Astrocyte of the spinal cord (primary cell): ENCODE measurements at regions not wholly inside any gene's neighbourhood (a gene's known extent, or its start where the extent isn't known, plus 50 kb on each side); places are given as distances from the start of the nearest gene placed in this dataset.
"Not testable (repeated sequence)": the region's sequence is repeated elsewhere in the genome, so short reads cannot be mapped to it uniquely, and the experiment has no call there.

Experiments used
- DNase-seq: peaks from one replicate; pipeline ENCODE4 v3.0.0; 2011; ENCODE audit warnings: low read depth, low spot score
- H3K4me3 ChIP-seq: 2 replicates; pipeline ENCODE4 v1.5.1; 2011; ENCODE audit warnings: low read depth, mild to moderate bottlenecking, low read length, moderate library complexity
- in situ Hi-C: cut with HindIII; loops from 2 replicates; pipeline ENCODE4 v1.10.0; 2017; ENCODE audit warnings: low sequenced_read_pairs
- TF ChIP-seq, protein P1 (sequence below): IDR thresholded peaks from 2 replicates; pipeline ENCODE4 v1.5.1; 2012; ENCODE audit warnings: low read depth, mild to moderate bottlenecking, low read length, inconsistent platforms

DNA sequence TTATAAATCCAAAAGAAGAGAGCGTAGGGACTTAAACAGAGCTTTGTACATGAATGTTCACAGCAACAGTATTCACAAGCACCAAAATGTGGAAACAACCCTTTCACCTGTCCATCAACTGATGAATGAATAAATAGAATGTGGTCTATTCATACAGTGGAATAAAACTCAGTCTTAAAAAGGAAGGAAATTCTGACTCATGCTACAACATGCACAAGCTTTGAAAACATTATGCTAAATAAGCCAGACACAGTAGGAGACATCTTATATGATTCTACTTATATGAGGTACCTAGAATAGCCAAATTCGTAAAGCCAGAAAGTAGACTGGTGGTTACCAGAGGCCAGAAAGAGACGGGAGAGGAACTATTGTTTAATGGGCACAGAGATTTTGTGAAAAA, 74.3 kb downstream of the SHANK2 start:
- no peak overlapping the region for H3K4me3 ChIP-seq
- in situ Hi-C loops = no loop called here
- no peak for DNase-seq
- TF ChIP-seq, protein P1, sequence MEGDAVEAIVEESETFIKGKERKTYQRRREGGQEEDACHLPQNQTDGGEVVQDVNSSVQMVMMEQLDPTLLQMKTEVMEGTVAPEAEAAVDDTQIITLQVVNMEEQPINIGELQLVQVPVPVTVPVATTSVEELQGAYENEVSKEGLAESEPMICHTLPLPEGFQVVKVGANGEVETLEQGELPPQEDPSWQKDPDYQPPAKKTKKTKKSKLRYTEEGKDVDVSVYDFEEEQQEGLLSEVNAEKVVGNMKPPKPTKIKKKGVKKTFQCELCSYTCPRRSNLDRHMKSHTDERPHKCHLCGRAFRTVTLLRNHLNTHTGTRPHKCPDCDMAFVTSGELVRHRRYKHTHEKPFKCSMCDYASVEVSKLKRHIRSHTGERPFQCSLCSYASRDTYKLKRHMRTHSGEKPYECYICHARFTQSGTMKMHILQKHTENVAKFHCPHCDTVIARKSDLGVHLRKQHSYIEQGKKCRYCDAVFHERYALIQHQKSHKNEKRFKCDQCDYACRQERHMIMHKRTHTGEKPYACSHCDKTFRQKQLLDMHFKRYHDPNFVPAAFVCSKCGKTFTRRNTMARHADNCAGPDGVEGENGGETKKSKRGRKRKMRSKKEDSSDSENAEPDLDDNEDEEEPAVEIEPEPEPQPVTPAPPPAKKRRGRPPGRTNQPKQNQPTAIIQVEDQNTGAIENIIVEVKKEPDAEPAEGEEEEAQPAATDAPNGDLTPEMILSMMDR = no peak

DNA sequence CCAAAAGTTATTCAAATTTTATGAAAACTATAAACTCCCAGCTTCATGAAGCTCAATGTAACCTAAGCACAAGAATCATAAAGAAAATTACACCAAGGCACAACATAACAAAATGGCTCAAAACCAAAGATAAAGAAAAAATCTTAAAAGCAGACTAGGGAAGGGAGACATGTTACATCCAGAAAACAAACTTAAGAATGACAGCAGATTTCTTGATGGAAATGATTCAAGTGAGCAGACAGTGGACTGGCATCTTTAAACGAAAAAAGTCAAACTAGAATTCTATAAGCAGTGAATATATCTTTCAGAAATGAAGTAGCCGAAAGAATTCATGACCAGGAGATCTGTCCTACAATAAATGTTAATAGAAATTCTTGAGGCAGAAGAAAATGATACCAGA, 75.6 kb downstream of the SHANK2 start:
- DNase-seq = no peak
- H3K4me3 ChIP-seq = no peak overlapping the region
- in situ Hi-C loops = no loop called here
- TF ChIP-seq, protein P1 = no peak

DNA sequence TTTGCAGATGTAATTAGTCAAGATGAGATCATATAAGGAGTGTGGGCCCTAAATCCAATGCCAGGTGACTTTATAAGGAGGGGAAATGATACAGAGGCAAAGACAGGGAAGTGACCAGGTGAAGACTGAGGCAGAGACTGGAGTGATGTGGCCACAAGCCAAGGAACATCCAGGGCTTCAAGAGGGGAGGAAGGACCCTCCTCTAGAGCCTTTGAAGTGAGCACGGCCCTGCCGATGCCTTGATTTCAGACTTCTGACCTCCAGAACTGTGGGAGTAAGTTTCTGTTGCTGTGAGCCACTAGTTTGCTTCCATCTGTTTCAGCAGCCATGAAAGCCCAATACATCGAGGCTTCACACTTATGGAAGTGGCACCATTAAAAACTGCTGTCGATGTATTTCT, 78.7 kb downstream of the SHANK2 start:
- no peak for DNase-seq
- in situ Hi-C loops = no loop called here
- H3K4me3 ChIP-seq = no peak overlapping the region
- TF ChIP-seq, protein P1 = no peak

DNA sequence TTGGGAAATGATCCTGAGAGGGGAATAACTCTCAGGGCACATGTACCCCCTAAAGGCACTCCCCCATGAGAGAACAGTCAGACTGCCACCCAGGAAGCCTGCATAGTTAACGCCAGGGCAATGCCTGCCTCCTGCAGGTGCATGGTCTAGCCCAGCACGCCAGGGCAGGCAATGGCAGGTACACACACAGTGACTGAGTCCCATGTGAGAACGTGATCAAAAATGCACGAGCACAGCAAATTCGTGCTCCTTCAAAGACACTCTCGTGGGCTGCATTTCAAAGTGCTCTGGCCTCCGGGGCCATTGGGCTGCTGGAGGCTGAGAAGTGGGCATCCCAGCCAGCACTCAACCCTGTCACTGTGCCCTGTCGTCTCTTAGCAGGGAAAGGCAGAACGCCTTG, 79.7 kb downstream of the SHANK2 start:
- H3K4me3 ChIP-seq = no peak overlapping the region
- DNase-seq = no peak
- TF ChIP-seq, protein P1 = no peak
- in situ Hi-C loops = no loop called here

DNA sequence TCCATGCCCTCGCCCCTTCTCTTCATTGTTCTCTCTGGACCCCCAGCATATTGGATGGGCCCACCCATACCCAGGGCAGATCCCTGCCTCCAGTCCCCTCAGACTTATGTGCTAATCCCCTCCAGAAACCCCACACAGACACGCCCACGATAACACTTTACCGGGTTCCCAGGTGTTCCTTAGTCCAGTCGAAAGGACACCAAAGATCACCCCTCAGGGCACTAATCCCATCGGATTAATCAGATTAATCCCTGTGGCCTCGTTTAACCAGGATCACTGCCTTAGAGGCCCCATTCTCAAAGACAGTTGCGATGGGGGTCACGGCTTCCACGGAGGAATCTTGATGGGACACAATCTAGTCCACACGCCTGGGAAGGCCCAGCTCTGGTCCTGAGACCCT, 80.8 kb downstream of the SHANK2 start:
- H3K4me3 ChIP-seq = no peak overlapping the region
- in situ Hi-C loops = no loop called here
- TF ChIP-seq, protein P1 = no peak
- DNase-seq = no peak

DNA sequence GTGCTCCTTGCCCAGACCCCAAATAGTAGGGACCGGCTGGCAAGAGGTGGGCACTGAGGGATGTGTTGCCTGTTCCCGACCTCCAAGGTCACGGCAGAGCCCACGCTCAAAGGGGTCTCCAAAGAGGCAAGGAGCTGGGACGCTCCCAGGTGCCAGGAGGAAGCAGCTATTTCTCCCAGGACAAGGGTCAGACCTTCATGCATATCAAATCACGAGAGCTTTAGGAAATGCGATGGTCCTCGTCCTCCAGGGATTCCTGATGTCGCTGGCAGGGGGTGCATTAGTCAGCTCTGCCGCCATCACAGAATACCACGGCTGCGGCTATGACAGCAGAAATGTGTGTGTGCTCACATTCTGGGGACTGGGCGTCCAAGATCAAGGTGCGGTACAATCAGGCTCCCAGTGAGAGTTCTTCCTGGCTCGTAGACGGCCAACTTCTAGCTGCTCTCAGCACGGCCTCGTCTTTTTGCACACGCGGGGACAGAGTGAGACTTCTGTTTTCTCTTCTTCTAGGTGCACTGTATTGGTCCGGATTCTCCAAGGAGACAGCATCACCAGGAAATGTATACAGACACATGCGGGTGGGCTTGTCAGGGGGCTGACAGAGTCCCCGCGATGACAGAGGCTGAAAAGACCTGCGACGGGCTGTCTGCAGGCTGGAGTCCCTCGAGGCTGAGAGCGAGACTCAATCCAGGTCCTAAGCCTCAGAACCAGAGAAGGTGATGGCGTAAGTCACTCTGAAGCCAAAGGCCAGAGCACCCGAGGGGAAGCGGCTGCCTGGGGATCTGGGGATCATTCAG, 81.6 kb downstream of the SHANK2 start:
- in situ Hi-C loops = no loop called here
- DNase-seq = no peak
- H3K4me3 ChIP-seq = no peak overlapping the region
- TF ChIP-seq, protein P1 = no peak

DNA sequence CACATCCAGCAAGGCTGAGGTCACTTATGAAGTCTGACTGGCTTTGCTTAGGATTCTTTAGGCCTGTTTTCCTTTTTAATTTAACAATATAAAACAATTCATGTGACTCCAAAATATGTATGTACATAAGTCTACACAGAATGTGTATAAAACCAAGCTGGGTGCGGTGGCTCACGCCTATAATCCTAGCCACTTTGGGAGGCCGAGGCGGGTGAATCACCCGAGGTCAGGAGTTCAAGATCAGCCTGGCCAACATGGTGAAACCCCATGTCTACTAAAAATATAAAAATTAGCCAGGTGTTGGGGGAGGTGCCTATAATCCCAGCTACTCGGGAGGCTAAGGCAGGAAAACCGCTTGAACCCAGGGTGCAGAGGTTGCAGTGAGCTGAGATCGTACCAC, 83.1 kb downstream of the SHANK2 start:
- in situ Hi-C loops = no loop called here
- DNase-seq = no peak
- H3K4me3 ChIP-seq = no peak overlapping the region
- TF ChIP-seq, protein P1 = no peak

DNA sequence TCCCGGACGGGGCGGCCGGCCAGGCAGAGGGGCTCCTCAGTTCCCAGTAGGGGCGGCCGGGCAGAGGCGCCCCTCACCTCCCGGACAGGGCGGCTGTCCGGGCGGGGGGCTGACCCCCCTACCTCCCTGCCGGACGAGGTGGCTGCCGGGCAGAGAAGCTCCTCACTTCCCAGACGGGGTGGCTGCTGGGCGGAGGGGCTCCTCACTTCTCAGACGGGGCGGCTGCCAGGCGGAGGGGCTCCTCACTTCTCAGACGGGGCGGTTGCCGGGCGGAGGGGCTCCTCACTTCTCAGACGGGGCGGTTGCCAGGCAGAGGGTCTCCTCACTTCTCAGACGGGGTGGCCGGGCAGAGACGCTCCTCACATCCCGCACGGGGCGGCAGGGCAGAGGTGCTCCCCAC, 84.6 kb downstream of the SHANK2 start:
- in situ Hi-C loops, H3K4me3 ChIP-seq, DNase-seq: not testable (repeated sequence)
